ENCODE measurements at regions not wholly inside any gene's neighbourhood (a gene's known extent, or its start where the extent isn't known, plus 50 kb on each side); places are given as distances from the start of the nearest gene placed in this dataset.

DNA sequence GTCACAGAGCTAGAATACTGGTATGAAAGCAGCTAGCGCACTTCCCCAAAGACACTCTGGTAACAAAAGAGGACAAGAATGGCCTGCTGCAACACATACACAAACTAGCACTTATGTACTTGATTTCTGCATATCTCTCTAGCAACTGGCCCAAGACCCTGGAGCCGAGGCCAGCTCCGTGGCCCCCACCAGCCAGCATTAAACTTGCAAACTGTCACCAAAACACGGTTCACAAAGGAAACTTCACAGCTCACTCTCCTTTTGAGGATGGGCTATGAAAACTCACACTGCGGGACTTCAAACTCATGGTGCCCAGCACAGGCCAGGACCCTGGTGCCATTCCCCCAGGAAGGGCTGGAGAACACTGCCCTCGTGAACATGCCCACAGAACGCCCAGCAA, 115.9 kb upstream of the RPS6KA2 start:
- TF ChIP-seq PCBP1 (IDR thresholded peaks at IDR 0.05; ENCODE audit: borderline replicate concordance, low read depth, low read length) (no peak), HNRNPLL (IDR thresholded peaks at IDR 0.05; ENCODE audit: low read depth, low read length, poor library complexity, severe bottlenecking) (no peak), ZNF510 (CRISPR knock-in tag; IDR thresholded peaks at IDR 0.05; ENCODE audit: low read depth) (no peak), POLR2A (IDR thresholded peaks at IDR 0.05; ENCODE audit: insufficient read depth in 1 of 2, low read depth in 2 of 2, low read length in 2 of 2) (no peak), ZFY (CRISPR knock-in tag; IDR thresholded peaks at IDR 0.05) (no peak)
- TF ChIP-seq, protein P1, sequence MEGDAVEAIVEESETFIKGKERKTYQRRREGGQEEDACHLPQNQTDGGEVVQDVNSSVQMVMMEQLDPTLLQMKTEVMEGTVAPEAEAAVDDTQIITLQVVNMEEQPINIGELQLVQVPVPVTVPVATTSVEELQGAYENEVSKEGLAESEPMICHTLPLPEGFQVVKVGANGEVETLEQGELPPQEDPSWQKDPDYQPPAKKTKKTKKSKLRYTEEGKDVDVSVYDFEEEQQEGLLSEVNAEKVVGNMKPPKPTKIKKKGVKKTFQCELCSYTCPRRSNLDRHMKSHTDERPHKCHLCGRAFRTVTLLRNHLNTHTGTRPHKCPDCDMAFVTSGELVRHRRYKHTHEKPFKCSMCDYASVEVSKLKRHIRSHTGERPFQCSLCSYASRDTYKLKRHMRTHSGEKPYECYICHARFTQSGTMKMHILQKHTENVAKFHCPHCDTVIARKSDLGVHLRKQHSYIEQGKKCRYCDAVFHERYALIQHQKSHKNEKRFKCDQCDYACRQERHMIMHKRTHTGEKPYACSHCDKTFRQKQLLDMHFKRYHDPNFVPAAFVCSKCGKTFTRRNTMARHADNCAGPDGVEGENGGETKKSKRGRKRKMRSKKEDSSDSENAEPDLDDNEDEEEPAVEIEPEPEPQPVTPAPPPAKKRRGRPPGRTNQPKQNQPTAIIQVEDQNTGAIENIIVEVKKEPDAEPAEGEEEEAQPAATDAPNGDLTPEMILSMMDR (CRISPR knock-in tag; IDR thresholded peaks at IDR 0.05), result no peak

All from HepG2 (cell line).